ENCODE measurements at regions not wholly inside any gene's neighbourhood (a gene's known extent, or its start where the extent isn't known, plus 50 kb on each side); places are given as distances from the start of the nearest gene placed in this dataset.
"Not testable (repeated sequence)": the region's sequence is repeated elsewhere in the genome, so short reads cannot be mapped to it uniquely, and the experiment has no call there.

DNA sequence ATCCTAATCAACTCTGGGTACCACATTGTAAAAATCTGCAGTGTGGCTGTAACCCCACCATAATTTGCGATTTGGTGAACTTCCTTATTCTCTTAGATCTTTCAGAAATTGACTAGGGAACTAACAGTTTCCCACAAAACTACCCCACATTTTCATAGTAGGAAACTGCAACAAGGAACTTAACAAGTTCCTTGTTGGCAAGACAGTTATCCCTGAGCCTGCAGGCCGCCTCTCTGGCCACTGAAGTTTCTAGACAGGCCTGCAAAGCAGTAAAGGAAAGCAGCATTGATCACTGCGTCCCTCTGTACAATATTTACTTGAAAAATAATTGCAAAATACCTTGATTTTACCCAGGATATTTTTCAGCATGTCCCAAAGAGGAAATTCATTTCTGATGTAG lies 372.9 kb downstream of the ANAPC1 start:
- TF ChIP-seq, protein P1, sequence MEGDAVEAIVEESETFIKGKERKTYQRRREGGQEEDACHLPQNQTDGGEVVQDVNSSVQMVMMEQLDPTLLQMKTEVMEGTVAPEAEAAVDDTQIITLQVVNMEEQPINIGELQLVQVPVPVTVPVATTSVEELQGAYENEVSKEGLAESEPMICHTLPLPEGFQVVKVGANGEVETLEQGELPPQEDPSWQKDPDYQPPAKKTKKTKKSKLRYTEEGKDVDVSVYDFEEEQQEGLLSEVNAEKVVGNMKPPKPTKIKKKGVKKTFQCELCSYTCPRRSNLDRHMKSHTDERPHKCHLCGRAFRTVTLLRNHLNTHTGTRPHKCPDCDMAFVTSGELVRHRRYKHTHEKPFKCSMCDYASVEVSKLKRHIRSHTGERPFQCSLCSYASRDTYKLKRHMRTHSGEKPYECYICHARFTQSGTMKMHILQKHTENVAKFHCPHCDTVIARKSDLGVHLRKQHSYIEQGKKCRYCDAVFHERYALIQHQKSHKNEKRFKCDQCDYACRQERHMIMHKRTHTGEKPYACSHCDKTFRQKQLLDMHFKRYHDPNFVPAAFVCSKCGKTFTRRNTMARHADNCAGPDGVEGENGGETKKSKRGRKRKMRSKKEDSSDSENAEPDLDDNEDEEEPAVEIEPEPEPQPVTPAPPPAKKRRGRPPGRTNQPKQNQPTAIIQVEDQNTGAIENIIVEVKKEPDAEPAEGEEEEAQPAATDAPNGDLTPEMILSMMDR (IDR thresholded peaks at IDR 0.05) = not testable (repeated sequence)
- TF ChIP-seq POLR2A (IDR thresholded peaks at IDR 0.05) = not testable (repeated sequence)

Measured in esophagus squamous epithelium (tissue), 4 donors.